ENCODE measurements at regions not wholly inside any gene's neighbourhood (a gene's known extent, or its start where the extent isn't known, plus 50 kb on each side); places are given as distances from the start of the nearest gene placed in this dataset.
A peak's percentile ranks its signal among the peaks of the same experiment; 100 is the strongest.

GRCh38 chr20:22525069-22525820, 59.1 kb downstream of the FOXA2 start:
- H3K9me3 ChIP-seq, result no peaks in the 10 kb centered on the region
- Mint-ChIP-seq H3K4me1 (ENCODE audit: low read depth, unreplicated experiment) (peaks cover 33% of the 10 kb centered on the region), H3K9me3 (ENCODE audit: unreplicated experiment) (peaks cover under 1% of the 10 kb centered on the region), H3K4me3 (ENCODE audit: unreplicated experiment) (no peak overlapping the region), H3K27me3 (ENCODE audit: insufficient read depth, unreplicated experiment) (no peaks in the 10 kb centered on the region), H3K36me3 (ENCODE audit: insufficient read depth, unreplicated experiment) (peaks cover 16% of the 10 kb centered on the region), H3K27ac (ENCODE audit: unreplicated experiment) (peak overlapping the region; percentile 99)
- TF ChIP-seq, protein P1, sequence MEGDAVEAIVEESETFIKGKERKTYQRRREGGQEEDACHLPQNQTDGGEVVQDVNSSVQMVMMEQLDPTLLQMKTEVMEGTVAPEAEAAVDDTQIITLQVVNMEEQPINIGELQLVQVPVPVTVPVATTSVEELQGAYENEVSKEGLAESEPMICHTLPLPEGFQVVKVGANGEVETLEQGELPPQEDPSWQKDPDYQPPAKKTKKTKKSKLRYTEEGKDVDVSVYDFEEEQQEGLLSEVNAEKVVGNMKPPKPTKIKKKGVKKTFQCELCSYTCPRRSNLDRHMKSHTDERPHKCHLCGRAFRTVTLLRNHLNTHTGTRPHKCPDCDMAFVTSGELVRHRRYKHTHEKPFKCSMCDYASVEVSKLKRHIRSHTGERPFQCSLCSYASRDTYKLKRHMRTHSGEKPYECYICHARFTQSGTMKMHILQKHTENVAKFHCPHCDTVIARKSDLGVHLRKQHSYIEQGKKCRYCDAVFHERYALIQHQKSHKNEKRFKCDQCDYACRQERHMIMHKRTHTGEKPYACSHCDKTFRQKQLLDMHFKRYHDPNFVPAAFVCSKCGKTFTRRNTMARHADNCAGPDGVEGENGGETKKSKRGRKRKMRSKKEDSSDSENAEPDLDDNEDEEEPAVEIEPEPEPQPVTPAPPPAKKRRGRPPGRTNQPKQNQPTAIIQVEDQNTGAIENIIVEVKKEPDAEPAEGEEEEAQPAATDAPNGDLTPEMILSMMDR (IDR thresholded peaks at IDR 0.05; ENCODE audit: insufficient read depth in 1 of 2, low read depth in 1 of 2, low read length in 1 of 2, severe bottlenecking in 1 of 2, unreplicated experiment in 1 of 2), result no peak
- intact Hi-C loops (cut with micrococcal nuclease; ENCODE audit: unreplicated experiment), result no loop called here
- peaks cover 46% of the 10 kb centered on the region for H3K4me1 ChIP-seq
- no peak for DNase-seq
- BruUV-seq (replicated peaks), result no TSS peak
- ChIA-PET CTCF (interaction anchor here (0.8 to 2.1 kb wide), 5 partner anchors 9 to 73 kb away, joined by 4 to 27 read pairs (median 4); partner anchors contain the start of gene FOXA2), POLR2A (interaction anchor here (1.2 to 2.9 kb wide), 6 partner anchors 12 to 61 kb away, joined by 3 to 62 read pairs (median 18); partner anchors contain the start of gene FOXA2)
- H3K4me3 ChIP-seq (ENCODE audit: low read depth, low read length), result no peak overlapping the region
- no peaks in the 10 kb centered on the region for H3K36me3 ChIP-seq (ENCODE audit: control insufficient read depth, insufficient read depth, low read length)
- H3K27me3 ChIP-seq (replicated peaks; ENCODE audit: control insufficient read depth, insufficient read depth, low read length), result no peaks in the 10 kb centered on the region

GRCh38 chr20:22524393-22525015, 59.9 kb downstream of the FOXA2 start:
- intact Hi-C loops (cut with micrococcal nuclease; ENCODE audit: unreplicated experiment), result loop anchor here (1.0 to 5.0 kb wide), 4 partner anchors 12 to 122 kb away; no protein-coding TSS in a partner anchor
- H3K27me3 ChIP-seq (replicated peaks; ENCODE audit: control insufficient read depth, insufficient read depth, low read length), result no peaks in the 10 kb centered on the region
- H3K9me3 Mint-ChIP-seq (ENCODE audit: unreplicated experiment), result peaks cover 8% of the 10 kb centered on the region
- H3K4me3 Mint-ChIP-seq (ENCODE audit: unreplicated experiment), result peak overlapping the region; percentile 82
- ChIA-PET CTCF (interaction anchor here (0.8 to 2.1 kb wide), 7 partner anchors 10 to 72 kb away, joined by 4 to 27 read pairs (median 7); partner anchors contain the start of gene FOXA2), POLR2A (interaction anchor here (0.7 to 2.9 kb wide), 10 partner anchors 9 to 62 kb away, joined by 3 to 62 read pairs (median 5); partner anchors contain the start of gene FOXA2)
- H3K27me3 Mint-ChIP-seq (ENCODE audit: insufficient read depth, unreplicated experiment), result no peaks in the 10 kb centered on the region
- no peaks in the 10 kb centered on the region for H3K9me3 ChIP-seq
- BruUV-seq (replicated peaks), result no TSS peak
- H3K4me3 ChIP-seq (ENCODE audit: low read depth, low read length), result no peak overlapping the region
- peaks cover 41% of the 10 kb centered on the region for H3K4me1 ChIP-seq
- peaks cover 39% of the 10 kb centered on the region for H3K4me1 Mint-ChIP-seq (ENCODE audit: low read depth, unreplicated experiment)
- H3K36me3 Mint-ChIP-seq (ENCODE audit: insufficient read depth, unreplicated experiment), result peaks cover 18% of the 10 kb centered on the region
- TF ChIP-seq, protein P1 (IDR thresholded peaks at IDR 0.05; ENCODE audit: insufficient read depth in 1 of 2, low read depth in 1 of 2, low read length in 1 of 2, severe bottlenecking in 1 of 2, unreplicated experiment in 1 of 2), result no peak
- no peak for DNase-seq
- H3K36me3 ChIP-seq (ENCODE audit: control insufficient read depth, insufficient read depth, low read length), result no peaks in the 10 kb centered on the region
- H3K27ac Mint-ChIP-seq (ENCODE audit: unreplicated experiment), result peak overlapping the region; percentile 99

Measured in Caco-2 (cell line).